K562 (cell line): ENCODE measurements at regions not wholly inside any gene's neighbourhood (a gene's known extent, or its start where the extent isn't known, plus 50 kb on each side); places are given as distances from the start of the nearest gene placed in this dataset.

ENCODE experiments used
- ATAC-seq: fragments of 200-7000 bp; cut with Tn5 transposase; 3 replicates; pipeline ENCODE4 v1.9.1; 2020; ENCODE audit warnings: moderate library complexity
- BruUV-seq: library from RNA; stranded (reverse); fragments of 400-500 nt; replicated peaks from 2 replicates; lab custom pipeline; 2021; lab: Mats Ljungman, UMichigan
- CTCF ChIA-PET: fragments of 300-600 bp; formaldehyde crosslinking; extraction: SDS; loops from one replicate; lab custom pipeline; 2021; ENCODE audit warnings: low intra/inter-chr PET ratio; lab: Yijun Ruan, JAX
- POLR2A ChIA-PET: fragments of 300-600, 350-650 bp; sonication (Branson Sonifier 250); formaldehyde crosslinking; extraction: SDS; loops from one replicate; lab custom pipeline; 2021; ENCODE audit warnings: antibody characterized with exemption, inconsistent platforms; lab: Yijun Ruan, JAX
- DNase-seq, 4 experiments: peaks; one replicate each; pipeline versions ENCODE4 v3.0.0 to v3.0.0-alpha.2; 2011 to 2018; ENCODE audit warnings: low spot score in 3 of 4, mixed read lengths in 3 of 4; ENCODE audit errors: extremely low read depth in 1 of 4
- FAIRE-seq: peaks from 2 replicates; lab custom pipeline; 2011; peaks lifted over from hg19 to GRCh38; lab: Jason Lieb, UNC
- H2AFZ ChIP-seq: 2 replicates; pipeline ENCODE4 v1.6.0; 2011; ENCODE audit warnings: low read depth, low read length, control low read depth, inconsistent platforms
- H3K27ac ChIP-seq: fragments of 200-600 bp; 3 replicates; pipeline ENCODE4 v1.8.0; 2011; ENCODE audit warnings: low read depth, mild to moderate bottlenecking, control low read depth, inconsistent platforms, low read length, moderate library complexity, mixed read lengths; ENCODE audit errors: extremely low read depth
- H3K27me3 ChIP-seq, 2 experiments: fragments of 300-600 bp in 1 of 2; 2 replicates in 1 of 2; 3 replicates in 1 of 2; pipeline versions ENCODE4 v1.6.0 to v1.8.0; 2011; ENCODE audit warnings: inconsistent platforms in 2 of 2, low read length in 2 of 2, mild to moderate bottlenecking in 1 of 2, mixed read lengths in 1 of 2, moderate library complexity in 1 of 2; ENCODE audit not compliant: control insufficient read depth in 2 of 2, insufficient read depth in 2 of 2
- H3K36me3 ChIP-seq: fragments of 300-600 bp; 3 replicates; pipeline ENCODE4 v1.8.0; 2011; ENCODE audit warnings: mild to moderate bottlenecking, low read length, inconsistent platforms; ENCODE audit not compliant: control insufficient read depth, insufficient read depth
- H3K4me1 ChIP-seq, 2 experiments: fragments of 200-600 bp in 1 of 2; replicated peaks in 1 of 2; 2 replicates in 1 of 2; 3 replicates in 1 of 2; pipeline versions ENCODE4 v1.5.1 to v1.8.0; 2011; ENCODE audit warnings: inconsistent platforms in 2 of 2, low read length in 2 of 2, mild to moderate bottlenecking in 1 of 2, mixed read lengths in 1 of 2, moderate library complexity in 1 of 2; ENCODE audit not compliant: control insufficient read depth in 2 of 2, insufficient read depth in 2 of 2
- H3K4me2 ChIP-seq: 2 replicates; pipeline ENCODE4 v1.6.1; 2011; ENCODE audit warnings: low read length, control low read depth, inconsistent platforms, mixed read lengths; ENCODE audit not compliant: insufficient read depth
- H3K4me3 ChIP-seq: fragments of 200-600 bp; sonication (generic), shearing (Covaris generic); 2 replicates; pipeline ENCODE4 v1.5.1; 2016; ENCODE audit warnings: control low read depth, inconsistent platforms
- H3K79me2 ChIP-seq: fragments of 200-600 bp; 3 replicates; pipeline ENCODE4 v1.8.0; 2011; ENCODE audit warnings: low read length, inconsistent platforms; ENCODE audit not compliant: control insufficient read depth, insufficient read depth
- H3K9ac ChIP-seq, 2 experiments: 2 replicates each; pipeline versions ENCODE4 v1.6.0 to v1.6.1; 2011; ENCODE audit warnings: low read depth in 2 of 2, low read length in 2 of 2, control low read depth in 1 of 2, inconsistent platforms in 1 of 2, mild to moderate bottlenecking in 1 of 2, mixed read lengths in 1 of 2; ENCODE audit not compliant: insufficient read depth in 1 of 2
- H3K9me1 ChIP-seq: one replicate; pipeline ENCODE4 v1.6.0; 2011; ENCODE audit warnings: inconsistent platforms, mild to moderate bottlenecking, low read length, moderate library complexity; ENCODE audit not compliant: control insufficient read depth, insufficient read depth
- H3K9me3 ChIP-seq: replicated peaks from 2 replicates; pipeline ENCODE4 v1.5.1; 2011; ENCODE audit warnings: low read depth, low read length, inconsistent platforms; ENCODE audit not compliant: control insufficient read depth, insufficient read depth
- H4K20me1 ChIP-seq: replicated peaks from 2 replicates; pipeline ENCODE4 v1.6.1; 2011; ENCODE audit warnings: low read length, inconsistent platforms, mixed read lengths; ENCODE audit not compliant: control insufficient read depth, insufficient read depth
- ARID1B ChIP-seq: fragments of 450-650 bp; IDR thresholded peaks from 2 replicates; pipeline ENCODE4 v1.6.1; 2016; ENCODE audit warnings: antibody characterized with exemption, mild to moderate bottlenecking, inconsistent platforms
- BRF1 ChIP-seq: IDR thresholded peaks from 3 replicates; pipeline ENCODE4 v1.6.1; 2011; ENCODE audit warnings: borderline replicate concordance, mild to moderate bottlenecking; ENCODE audit not compliant: insufficient read length; ENCODE audit errors: extremely low read depth
- CTCF ChIP-seq, 3 experiments: IDR thresholded peaks in 2 of 3; conservative IDR thresholded peaks in 1 of 3; 2 replicates each; pipeline ENCODE4 v1.5.1; 2011 to 2012; ENCODE audit warnings: low read length in 3 of 3, mild to moderate bottlenecking in 3 of 3, control low read depth in 2 of 3, improper control_type of control experiment in 1 of 3, inconsistent platforms in 1 of 3, low read depth in 1 of 3, mixed read lengths in 1 of 3, moderate library complexity in 1 of 3; ENCODE audit not compliant: insufficient read depth in 2 of 3
- MAFF ChIP-seq: IDR thresholded peaks from 2 replicates; pipeline ENCODE4 v1.6.1; 2012; ENCODE audit warnings: low read length, improper control_type of control experiment
- MITF ChIP-seq: IDR thresholded peaks from 2 replicates; pipeline ENCODE4 v1.6.1; 2014; ENCODE audit warnings: antibody characterized with exemption
- MTF1 ChIP-seq: fragments of 250-450 bp; sonication (Bioruptor Pico); IDR thresholded peaks from 2 replicates; pipeline ENCODE4 v1.9.0; 2021; ENCODE audit warnings: moderate library complexity, mild to moderate bottlenecking, inconsistent platforms, borderline replicate concordance
- NFXL1 ChIP-seq: fragments of 450-650 bp; formaldehyde crosslinking; IDR thresholded peaks from 2 replicates; pipeline ENCODE4 v1.4.0; 2021; ENCODE audit warnings: mild to moderate bottlenecking
- POU5F1 ChIP-seq: fragments of 150-350 bp; IDR thresholded peaks from 2 replicates; pipeline ENCODE4 v1.6.1; 2014; ENCODE audit warnings: borderline replicate concordance, low read length, low read depth, mild to moderate bottlenecking; ENCODE audit not compliant: partially characterized antibody
- SP2 ChIP-seq: IDR thresholded peaks from 2 replicates; pipeline ENCODE4 v1.6.1; 2011; ENCODE audit warnings: mild to moderate bottlenecking, low read depth, low read length, moderate library complexity; ENCODE audit not compliant: poor library complexity, severe bottlenecking; ENCODE audit errors: extremely low read depth
- SREBF1 ChIP-seq: fragments of 150-350 bp; IDR thresholded peaks from 2 replicates; pipeline ENCODE4 v1.6.1; 2014; ENCODE audit warnings: antibody characterized with exemption, low read depth, low read length, borderline replicate concordance
- ZFP36 ChIP-seq: fragments of 150-350 bp; IDR thresholded peaks from 2 replicates; pipeline ENCODE4 v1.6.1; 2018; ENCODE audit warnings: low read length, low read depth; ENCODE audit not compliant: partially characterized antibody
- ZNF12 ChIP-seq: sonication (generic); formaldehyde crosslinking; IDR thresholded peaks from 2 replicates; pipeline ENCODE4 v1.4.0; 2020; ENCODE audit warnings: mild to moderate bottlenecking, missing genetic modification reagents
- ZNF174 ChIP-seq: fragments of 250-450 bp; sonication (Bioruptor Pico); IDR thresholded peaks from 2 replicates; pipeline ENCODE4 v1.4.0; 2020; ENCODE audit warnings: mild to moderate bottlenecking
- ZNF282 ChIP-seq: sonication (generic); formaldehyde crosslinking; IDR thresholded peaks from 2 replicates; pipeline ENCODE4 v1.8.1; 2023; ENCODE audit warnings: missing genetic modification reagents
- whole genome bisulfite sequencing: fragments of 100-300 bp; shearing (Covaris generic); methylation state at CpG from one replicate; pipeline ENCODE4 v1.1.6; 2016; ENCODE audit warnings: low coverage, mixed read lengths; ENCODE audit not compliant: insufficient coverage; ENCODE audit errors: missing lambda C conversion rate; 5-methylcytosine and 5-hydroxymethylcytosine counted together
- in situ Hi-C: fragments of 300-500 bp; cut with MboI; formaldehyde crosslinking; loops from 4 replicates; pipeline ENCODE4 v1.15.0; 2018; ENCODE audit warnings: inconsistent platforms, mixed read lengths
- intact Hi-C: fragments of 100-400 bp; cut with micrococcal nuclease; formaldehyde crosslinking; loops from 2 replicates; pipeline ENCODE4 v1.14.2; 2022
- TF ChIP-seq, protein P1 (sequence below), 2 experiments: fragments of 200-800 bp in 1 of 2; sonication (Bioruptor generic) in 1 of 2; sonication (generic) in 1 of 2; formaldehyde crosslinking in 1 of 2; IDR thresholded peaks in 1 of 2; conservative IDR thresholded peaks in 1 of 2; 2 replicates each; pipeline versions ENCODE4 v1.5.0 to v1.6.1; 2016 to 2020; ENCODE audit warnings: missing compliant biosample characterization in 1 of 2, missing genetic modification characterization in 1 of 2, missing genetic modification reagents in 1 of 2
- TF ChIP-seq, protein P2 (sequence below): fragments of 250-450 bp; sonication (Bioruptor Pico); IDR thresholded peaks from 2 replicates; pipeline ENCODE4 v1.8.0; 2021; ENCODE audit warnings: moderate library complexity, mild to moderate bottlenecking, inconsistent platforms

- ChIA-PET CTCF (no interaction called here), POLR2A (no interaction called here)
- H3K9ac ChIP-seq: no peak overlapping the region
- no peaks in the 10 kb centered on the region for H3K9me3 ChIP-seq
- H3K79me2 ChIP-seq: no peaks in the 10 kb centered on the region
- no peaks in the 10 kb centered on the region for H3K36me3 ChIP-seq
- 0 out of 5 replicates have a peak, but pooled peaks cover 0 to 2% of the 10 kb centered on the region in 2 experiments for H3K27me3 ChIP-seq
- DNase-seq: no peak
- 0% methylated on average over 2 of the region's 2 CpGs for WGBS
- H2AFZ ChIP-seq: no peak overlapping the region
- no peak overlapping the region for H3K27ac ChIP-seq
- H3K4me2 ChIP-seq: no peak overlapping the region
- intact Hi-C loops (no loop called here), in situ Hi-C loops (no loop called here)
- no peaks in the 10 kb centered on the region for H4K20me1 ChIP-seq
- no peak for ATAC-seq
- H3K4me3 ChIP-seq: no peak overlapping the region
- no TSS peak for BruUV-seq
- no peaks in the 10 kb centered on the region for H3K9me1 ChIP-seq
- H3K4me1 ChIP-seq: no peaks in the 10 kb centered on the region
- no peak for FAIRE-seq
- TF ChIP-seq ZNF174 (CRISPR knock-in tag): no peak
- TF ChIP-seq, protein P1, sequence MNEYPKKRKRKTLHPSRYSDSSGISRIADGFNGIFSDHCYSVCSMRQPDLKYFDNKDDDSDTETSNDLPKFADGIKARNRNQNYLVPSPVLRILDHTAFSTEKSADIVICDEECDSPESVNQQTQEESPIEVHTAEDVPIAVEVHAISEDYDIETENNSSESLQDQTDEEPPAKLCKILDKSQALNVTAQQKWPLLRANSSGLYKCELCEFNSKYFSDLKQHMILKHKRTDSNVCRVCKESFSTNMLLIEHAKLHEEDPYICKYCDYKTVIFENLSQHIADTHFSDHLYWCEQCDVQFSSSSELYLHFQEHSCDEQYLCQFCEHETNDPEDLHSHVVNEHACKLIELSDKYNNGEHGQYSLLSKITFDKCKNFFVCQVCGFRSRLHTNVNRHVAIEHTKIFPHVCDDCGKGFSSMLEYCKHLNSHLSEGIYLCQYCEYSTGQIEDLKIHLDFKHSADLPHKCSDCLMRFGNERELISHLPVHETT (CRISPR knock-in tag; conservative IDR thresholded peaks at IDR 0.05 in 1 of 2, IDR thresholded peaks at IDR 0.05 in 1 of 2): no peak
- no peak for TF ChIP-seq SREBF1
- no peak for TF ChIP-seq ZNF282 (CRISPR knock-in tag)
- TF ChIP-seq NFXL1 (CRISPR knock-in tag): no peak
- TF ChIP-seq, protein P2, sequence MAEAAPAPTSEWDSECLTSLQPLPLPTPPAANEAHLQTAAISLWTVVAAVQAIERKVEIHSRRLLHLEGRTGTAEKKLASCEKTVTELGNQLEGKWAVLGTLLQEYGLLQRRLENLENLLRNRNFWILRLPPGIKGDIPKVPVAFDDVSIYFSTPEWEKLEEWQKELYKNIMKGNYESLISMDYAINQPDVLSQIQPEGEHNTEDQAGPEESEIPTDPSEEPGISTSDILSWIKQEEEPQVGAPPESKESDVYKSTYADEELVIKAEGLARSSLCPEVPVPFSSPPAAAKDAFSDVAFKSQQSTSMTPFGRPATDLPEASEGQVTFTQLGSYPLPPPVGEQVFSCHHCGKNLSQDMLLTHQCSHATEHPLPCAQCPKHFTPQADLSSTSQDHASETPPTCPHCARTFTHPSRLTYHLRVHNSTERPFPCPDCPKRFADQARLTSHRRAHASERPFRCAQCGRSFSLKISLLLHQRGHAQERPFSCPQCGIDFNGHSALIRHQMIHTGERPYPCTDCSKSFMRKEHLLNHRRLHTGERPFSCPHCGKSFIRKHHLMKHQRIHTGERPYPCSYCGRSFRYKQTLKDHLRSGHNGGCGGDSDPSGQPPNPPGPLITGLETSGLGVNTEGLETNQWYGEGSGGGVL (CRISPR knock-in tag): no peak
- no peak for TF ChIP-seq MAFF
- no peak for TF ChIP-seq MTF1 (CRISPR knock-in tag)
- no peak for TF ChIP-seq ZNF12 (CRISPR knock-in tag)
- no peak for TF ChIP-seq ZFP36
- no peak for TF ChIP-seq BRF1
- no peak for TF ChIP-seq MITF
- TF ChIP-seq CTCF (IDR thresholded peaks at IDR 0.05 in 2 of 3, conservative IDR thresholded peaks at IDR 0.05 in 1 of 3; ENCODE audit: insufficient read depth in 2 of 3, low read depth in 1 of 3, low read length in 3 of 3): no peak
- TF ChIP-seq SP2: no peak
- no peak for TF ChIP-seq ARID1B
- no peak for TF ChIP-seq POU5F1
These were observed 482.5 kb downstream of the GLRX3 start for GRCh38 chr10:130618647-130619046.
